NCI-H1048 (cell line): ENCODE measurements at regions not wholly inside any gene's neighbourhood (a gene's known extent, or its start where the extent isn't known, plus 50 kb on each side); places are given as distances from the start of the nearest gene placed in this dataset.
"Not testable (repeated sequence)": the region's sequence is repeated elsewhere in the genome, so short reads cannot be mapped to it uniquely, and the experiment has no call there.

Experiments
- DNase-seq: peaks from one replicate; lab custom pipeline; 2025; lab: John Stamatoyannopoulos, UW

DNA sequence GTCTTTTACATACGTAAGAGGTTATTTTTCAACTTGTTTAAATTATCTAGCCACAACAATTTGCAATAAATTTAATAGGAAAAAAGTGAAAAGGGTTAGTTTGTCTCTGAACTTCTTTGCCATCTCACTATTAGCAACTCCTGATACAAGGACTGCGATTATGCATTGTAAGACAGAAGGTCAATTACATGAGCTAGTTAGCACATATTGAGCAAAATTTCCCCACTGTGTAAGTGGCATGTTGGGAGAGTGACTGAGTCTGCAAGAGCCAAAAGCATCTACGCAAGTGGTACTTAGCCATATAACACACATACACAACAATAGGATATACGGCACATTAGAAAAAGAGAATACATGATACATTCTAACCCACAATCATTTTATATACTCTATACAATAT is 927.2 kb downstream of the STPG2 start:
- DNase-seq, result no peak

DNA sequence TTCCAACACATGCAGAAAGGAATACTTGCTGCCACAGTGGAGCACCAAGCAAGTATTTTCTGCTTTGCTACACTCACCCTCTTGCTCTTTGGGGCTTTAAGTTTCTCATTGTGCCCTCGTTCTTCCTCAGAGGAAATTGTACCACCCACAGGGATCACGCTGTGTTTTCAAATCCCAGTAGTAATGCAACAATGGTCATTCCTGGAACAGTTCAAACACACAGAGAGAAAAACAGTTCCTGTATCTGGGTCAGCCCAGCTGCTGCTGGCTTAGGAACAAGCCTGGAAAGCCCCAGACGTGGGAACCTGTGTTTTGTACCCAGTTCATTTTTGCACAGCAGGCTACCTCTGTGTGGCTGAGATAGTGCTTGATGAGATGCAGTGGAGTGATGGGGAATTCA is 907.8 kb downstream of the STPG2 start:
- no peak for DNase-seq

DNA sequence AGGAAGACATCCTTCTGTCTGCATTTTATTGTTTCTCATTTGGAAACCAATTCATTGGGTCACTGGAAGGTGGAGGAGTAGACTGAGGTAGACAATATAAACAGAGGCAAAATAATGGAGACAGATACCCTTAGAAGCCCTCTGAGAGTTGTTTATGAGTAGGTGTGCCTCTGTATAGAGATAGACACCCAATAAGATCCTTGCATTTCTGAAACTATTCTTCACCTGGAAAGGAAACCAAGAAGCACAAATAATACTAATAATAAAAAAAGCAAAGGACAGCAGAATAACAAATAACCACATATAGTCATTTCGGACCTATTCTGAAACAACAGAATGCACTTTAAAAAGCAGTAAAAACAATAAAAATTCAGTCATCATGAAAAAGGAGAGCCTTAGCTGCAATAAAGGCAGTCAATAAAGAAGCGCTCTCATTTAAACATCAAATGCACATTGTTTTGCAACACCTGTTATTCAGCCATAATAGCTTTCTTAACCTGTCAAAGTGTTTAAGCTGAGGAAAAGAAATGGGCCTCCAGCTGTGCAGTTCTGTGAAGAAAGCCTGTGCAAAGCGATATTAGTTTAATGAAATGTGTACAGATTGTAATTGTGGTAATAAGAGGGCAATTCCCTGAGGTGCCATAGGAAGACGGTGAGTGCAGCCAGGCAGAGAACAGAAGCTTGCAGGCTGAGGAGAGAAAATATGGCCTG is 904.2 kb downstream of the STPG2 start:
- no peak for DNase-seq

DNA sequence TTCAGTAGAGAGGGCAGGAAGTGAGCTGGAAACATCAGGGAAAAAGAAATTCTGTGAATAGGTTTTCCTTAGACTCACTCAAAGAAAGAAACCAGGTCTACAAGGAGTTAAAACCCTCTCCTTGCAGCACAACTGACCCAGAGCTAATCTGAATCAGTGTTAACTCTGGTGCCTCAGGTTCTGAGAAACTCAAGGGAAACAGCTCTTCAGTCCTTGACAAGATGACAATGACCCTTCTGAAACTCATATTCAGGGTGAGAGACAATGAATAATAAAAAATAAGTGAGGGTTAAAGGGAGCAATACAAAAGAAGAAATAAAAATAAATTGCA is 903.6 kb downstream of the STPG2 start:
- no peak for DNase-seq

DNA sequence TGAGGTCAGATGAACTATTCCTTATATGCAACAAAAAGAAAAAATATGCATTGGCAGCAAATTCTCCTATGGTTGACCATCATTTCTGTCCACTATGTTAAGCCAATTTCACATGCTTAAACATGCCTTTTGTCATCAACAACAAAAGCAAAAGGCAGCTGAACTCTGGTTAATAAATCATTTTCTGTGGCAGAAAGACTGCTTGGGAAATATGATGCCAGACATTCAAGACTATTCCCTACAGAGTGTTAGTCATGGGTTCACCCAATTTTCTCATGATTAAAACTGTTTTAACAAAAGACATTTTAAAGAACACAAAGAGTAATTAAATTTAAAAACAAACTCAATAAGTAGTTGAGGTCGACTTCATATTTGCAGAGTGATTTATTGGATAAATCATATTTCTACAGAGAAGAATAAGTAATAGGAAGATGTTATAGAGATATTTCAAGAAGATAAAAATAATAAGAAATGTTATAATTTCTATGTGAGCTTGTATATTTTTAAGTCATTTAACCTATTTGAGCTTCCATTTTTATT is 890.6 kb downstream of the STPG2 start:
- DNase-seq, result no peak

DNA sequence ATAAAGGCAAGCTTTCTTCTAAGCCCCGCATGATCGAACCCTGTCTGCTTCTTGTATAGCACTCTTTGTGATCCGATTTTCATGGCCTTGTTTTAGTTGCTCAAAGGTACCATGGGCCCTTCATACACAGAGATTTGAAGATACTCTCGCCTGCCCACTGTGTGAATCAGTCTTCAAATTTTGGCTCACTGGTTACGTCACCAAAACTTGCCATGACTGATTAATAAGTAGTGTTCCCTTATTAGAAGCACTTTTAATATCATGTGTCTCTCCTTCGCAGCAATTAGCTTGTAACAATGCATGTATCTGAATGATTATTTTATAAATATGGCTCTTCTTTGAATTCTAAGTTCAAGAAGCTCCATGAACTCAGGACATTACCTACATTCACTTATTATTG is 880.5 kb downstream of the STPG2 start:
- no peak for DNase-seq

DNA sequence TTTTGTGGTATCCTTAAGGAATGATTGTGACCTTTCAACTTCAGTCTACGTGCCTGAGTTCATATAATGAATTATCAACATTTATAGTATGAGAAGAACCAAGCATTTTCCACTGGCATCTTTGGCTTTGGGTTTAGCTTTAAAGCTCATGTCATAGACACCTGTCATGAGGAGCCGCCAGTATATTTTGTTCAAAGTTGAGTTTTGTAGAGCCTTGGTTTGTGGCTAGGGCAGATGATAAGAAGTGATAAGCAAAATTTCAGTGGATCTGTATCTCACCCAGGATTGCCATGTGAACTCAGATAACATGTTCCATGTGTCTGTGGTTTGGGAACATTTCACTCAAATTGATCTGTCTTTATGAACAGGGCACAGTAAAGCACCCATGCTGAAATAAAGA is 873.2 kb downstream of the STPG2 start:
- DNase-seq, result no peak

DNA sequence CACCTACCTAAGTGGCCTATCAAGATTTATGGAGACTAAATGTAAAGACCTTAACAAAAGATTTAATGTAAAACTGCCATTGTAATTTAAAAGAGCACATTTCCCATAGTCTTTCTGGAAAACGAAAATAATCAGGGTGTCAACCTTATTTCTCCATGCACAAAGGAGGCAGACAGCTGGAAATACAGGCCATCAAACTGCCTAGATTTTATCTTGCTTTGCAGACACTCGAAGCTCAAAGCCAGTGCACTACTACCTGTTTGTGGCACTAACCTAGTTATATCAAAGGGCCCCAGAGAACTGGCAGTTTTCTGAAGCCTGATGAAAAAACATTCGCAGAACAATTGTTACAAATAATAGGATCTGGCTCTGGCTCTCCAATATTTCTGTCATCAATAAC is 863.9 kb downstream of the STPG2 start:
- DNase-seq, result no peak

DNA sequence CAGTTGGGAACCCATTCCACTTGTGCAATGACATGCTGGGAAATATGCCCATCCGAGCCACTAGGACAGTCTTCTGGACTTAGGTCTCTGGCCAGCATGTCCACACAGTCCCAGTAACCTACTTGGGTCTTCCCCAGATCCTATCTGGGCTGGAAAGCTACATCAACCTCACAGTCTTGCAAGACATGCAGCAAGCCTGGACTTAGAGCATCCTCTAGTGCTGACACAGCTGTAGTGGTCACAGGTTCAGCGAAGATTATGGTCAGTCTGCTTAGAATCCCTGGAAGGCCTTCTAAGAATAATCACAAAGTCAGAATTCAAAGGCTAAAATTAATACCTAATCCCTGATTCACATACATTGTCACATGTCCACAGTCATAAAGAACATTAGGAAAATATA is 842.7 kb downstream of the STPG2 start:
- no peak for DNase-seq

DNA sequence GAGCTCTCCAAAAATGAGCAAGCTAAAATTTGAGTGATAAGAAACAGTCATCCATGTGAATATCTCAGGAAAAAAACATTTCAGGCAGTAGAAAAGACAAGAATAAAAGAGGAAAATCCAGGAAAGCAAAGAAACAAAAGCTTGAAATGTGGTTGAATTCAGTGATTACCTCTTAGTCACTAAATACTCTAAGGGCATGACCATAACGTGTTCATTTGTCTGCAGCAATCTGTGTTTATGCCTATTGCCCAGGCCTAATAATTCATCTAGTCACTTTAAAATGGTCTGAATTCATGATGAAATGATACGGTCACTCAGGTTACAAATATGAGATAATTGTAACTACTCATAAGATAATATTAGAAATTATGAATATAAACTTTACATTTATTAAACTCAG is 837.9 kb downstream of the STPG2 start:
- DNase-seq, result no peak

DNA sequence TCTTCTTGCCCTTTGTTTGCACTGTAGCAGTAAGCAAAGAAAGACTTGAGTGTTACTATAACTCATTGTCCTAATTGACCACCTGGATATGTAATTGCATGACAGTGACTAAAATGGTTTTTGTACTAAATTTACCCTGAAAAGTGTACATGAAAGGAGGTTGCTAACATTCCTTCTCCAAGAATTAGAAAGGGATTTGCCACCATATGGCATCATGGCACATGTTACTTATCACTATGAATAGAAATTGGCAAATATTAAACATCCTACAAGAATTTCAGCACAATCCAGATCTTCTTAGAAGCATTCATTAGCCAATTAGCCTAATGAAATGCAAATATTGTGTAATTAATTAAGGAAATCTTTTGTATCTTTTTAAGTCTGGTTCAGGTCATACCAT is 834.2 kb downstream of the STPG2 start:
- no peak for DNase-seq

DNA sequence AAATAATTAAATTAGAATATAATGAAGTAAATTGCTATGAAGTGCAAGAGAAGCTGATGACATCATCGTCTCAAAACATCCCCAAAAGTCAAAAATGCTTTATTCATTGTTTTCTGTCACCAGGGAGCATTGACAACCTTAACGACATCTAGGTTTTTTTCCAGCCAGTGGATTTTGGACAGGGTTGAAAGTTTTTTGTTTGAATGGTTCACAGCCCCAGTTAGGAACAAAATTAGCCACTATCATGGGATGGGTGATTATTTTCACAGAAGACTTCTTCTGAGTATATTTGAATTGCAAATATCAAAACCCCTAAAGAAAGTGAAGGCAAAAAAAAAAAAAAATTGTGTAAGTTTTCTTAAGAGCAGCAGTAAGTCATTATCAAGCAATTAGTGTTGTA is 826.1 kb downstream of the STPG2 start:
- DNase-seq, result no peak

DNA sequence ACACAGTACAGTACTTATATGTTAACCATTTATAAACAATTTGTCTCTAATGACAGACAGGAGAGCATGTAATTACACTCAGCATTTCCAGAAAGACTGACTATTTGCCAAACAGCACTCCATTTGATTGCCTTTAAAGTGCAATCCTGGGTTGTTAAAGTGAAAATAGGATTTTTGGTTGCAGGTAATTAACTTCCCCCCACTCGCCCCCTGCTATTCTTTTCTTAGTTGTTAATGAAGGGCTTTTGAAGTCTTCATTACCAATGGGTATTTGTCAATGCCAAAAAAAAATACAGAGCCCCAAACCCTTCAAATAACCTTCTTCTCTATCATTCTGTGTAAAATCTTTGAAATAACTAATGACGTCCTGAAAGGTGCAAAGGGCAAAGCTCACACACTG is 825.6 kb downstream of the STPG2 start:
- no peak for DNase-seq

DNA sequence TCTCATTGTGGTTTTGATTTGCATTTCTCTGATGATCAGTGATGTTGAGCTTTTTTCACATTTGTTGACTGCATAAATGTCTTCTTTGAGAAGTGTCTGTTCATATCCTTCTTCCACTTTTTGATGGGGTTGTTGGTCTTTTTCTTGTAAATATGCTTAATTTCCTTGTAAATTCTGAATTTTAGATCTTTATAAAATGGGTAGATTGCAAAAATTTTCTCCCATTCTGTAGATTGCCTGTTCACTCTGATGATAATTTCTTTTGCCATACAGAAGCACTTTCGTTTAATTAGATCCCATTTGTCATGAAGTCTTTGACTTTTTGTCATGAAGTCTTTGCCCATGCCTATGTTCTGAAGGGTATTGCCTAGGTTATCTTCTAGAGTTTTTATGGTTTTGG is 817.5 kb downstream of the STPG2 start:
- not testable (repeated sequence) for DNase-seq

DNA sequence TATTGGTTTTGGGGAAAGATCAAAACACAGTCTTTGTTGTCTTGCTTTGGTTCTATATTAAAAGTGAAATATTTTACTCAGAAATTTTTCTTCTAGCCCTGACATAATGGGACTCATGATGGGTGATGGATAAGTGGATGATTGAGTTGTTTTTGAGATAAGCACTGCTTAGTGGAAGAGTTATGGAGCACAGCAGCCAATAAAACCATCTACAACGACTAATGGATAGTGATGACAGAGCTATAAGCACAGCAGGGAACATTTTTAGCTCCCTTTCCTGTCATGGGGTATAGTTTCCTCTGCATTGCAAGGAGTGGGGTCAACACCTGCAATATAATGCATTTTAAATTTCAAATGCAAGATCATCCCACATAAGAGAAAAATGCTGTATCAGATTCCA is 812.4 kb downstream of the STPG2 start:
- DNase-seq, result no peak

DNA sequence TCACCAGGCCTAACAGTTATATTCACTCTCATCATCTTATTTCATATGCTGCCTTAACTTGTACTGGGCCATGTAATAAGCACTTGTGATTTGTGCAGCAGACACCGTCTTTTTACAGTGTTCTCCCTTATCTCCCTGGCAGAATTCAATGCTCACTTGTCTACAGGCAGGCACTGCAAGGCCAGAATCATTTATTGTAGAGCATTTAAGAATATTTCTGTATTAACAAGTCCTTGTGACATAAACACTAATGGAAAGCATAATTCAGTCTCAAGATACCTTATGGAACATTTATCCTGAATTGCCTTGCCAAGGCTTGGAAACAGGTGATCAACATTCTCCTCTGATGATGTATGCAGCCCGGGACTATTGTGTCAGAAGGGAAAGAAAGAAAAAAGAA is 808.9 kb downstream of the STPG2 start:
- no peak for DNase-seq

DNA sequence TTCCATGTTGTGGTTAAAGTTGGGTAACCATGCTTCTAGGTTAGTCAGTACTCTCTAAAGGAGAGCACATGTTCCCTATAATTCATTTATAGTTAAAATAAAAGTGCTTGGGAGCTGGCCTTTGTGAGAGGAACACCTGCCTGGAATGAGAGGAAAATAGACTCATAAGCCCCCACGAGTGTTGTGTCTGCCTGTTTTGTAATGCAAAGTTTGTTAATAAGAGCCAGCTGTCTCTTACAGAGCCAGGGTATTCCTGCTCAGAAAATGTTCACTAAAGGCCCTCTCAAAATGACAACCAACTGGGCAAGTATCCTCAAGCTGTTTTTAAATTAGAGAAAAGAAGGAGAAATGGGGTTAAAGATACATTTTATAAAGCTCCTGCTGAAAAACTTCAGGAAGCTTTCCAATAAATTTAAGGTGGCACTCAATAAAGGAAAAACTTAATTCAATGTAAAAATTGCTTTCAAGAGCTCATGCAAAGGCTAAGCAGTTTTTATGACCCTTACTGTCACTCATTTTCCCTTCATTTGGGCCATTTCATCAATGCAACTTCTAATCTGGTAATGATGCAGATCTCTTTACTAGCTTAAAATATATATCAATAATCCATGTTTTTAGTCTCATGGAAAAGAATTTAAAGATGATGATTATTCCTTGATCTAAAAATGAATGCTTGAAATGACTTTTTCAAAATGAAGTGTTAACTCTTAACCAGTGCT is 793.6 kb downstream of the STPG2 start:
- no peak for DNase-seq

DNA sequence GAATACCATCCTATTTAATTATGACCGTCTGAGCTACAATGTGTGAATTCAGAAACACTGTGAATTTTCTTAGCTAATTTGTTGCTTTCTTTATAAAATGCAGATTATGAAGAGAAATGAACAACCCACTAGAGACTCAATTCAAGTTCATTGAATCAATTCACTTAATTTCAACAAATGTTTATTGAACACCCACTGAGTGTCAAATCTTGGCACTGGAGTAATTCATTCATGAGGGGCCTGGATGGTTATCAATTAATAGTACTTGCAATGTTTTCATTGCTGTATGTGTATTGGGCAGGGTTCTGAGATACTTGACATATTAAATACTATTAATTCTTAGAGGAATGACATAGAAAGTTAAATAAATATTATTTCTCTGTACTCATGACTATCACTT is 789.4 kb downstream of the STPG2 start:
- DNase-seq, result no peak

DNA sequence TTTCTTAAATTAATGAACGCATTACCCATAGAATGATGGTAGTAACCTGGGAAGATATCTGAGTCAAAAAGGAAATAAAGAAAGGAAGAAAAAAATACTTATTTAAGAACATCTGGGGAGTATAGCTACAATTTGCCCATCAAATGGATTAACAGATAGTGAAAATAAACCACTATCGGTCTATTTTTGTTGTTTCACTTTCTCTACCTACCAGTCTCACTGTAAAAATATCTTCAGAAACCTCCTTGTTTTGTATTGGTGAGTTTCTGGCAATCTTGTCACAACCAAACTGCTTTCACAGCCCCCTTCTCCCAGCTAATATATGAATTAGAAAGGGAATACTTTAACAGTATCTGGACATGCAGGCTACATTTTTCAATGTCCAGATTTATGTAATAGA is 783.5 kb downstream of the STPG2 start:
- DNase-seq, result no peak

DNA sequence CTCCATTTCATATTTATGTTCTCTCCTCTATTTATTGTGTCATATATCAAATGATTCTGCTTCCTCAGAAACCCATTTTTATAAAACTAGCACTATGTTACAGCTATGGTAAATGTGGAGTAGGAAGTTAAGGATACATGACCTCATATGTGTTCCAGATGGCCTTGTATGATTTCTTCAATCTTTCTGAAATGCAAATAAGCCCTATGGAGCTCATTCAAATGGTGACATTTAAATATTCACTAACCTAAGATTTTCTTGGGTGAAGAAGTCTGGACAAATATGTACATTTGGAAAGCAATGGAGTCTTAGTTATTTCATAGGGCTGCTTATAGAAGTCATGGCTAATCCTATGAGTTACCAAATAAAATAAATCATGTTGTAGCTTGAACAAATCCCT is 782.5 kb downstream of the STPG2 start:
- DNase-seq, result no peak

DNA sequence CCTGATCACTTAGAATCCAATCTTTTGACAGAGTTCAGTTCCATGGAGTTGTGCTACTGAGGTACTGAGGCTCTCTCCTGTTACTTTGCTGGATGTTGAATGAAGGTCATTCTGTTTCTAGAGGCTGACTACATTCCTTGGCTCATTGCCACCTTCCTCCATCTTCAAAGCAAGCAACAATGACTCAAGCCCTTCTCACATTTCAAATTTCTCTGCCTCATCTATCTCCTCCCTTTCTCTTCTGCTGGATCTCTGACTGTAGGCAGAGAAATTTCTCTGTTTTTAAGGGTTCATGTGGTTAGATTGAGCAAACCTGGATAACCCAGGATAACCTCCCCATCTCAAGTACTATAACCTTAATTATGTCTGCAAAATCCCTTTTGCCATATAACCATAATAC is 775.4 kb downstream of the STPG2 start:
- DNase-seq, result no peak

DNA sequence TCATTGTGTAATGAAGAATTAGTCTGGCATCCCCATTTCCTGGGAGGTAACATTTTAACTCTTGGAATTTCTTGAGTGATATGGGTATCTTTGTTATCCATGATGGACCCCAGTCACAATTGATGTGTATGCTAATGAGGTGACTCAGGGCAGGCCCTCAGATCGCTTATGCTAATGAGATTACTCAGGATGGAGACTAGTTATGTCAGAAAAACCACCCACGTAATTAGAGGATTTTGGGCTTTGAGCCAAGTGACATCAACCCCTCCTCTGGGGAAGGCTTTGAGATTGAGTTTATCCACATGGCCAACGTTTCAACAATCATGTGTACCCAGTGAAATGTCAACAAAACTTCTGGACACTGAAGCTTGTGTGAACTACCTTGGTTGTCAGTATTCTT is 772.7 kb downstream of the STPG2 start:
- no peak for DNase-seq

DNA sequence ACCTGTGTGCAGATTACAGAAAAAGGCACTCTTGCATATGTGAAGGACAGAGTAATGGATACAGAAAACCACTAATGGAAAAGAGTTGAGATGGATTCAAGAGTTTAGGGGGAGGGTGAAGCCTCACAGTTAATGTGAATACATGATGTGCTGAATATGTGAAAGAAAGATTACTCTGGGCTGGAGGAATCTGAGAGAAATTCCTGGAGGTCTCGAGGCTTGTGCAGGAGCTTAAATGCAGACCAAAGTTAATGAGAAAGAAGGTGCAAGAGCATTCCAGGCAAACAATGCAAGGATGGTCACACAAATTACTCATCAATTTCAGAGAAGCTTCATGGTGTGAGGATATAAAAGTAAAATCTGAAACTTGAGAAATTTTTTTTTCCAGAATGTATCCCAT is 768.8 kb downstream of the STPG2 start:
- no peak for DNase-seq

DNA sequence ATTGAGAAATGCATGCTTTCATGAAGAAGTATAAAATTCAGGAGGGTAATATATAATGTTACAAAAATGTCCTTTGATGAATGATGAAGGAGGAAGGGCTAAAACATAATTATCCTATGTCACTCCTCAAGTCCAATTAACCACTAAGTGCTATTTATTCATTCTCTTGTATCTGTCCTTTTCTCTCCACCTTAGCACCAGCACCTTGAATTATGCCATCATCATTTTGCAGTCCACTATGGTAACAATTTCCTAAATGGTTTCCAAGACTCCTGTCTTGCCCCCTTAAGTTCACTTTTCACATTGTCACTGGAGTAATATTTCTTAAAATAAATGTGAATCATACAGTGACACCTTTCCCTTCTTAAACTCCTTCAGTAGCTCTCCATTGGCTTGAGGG is 756.3 kb downstream of the STPG2 start:
- no peak for DNase-seq
